ENCODE measurements at regions not wholly inside any gene's neighbourhood (a gene's known extent, or its start where the extent isn't known, plus 50 kb on each side); places are given as distances from the start of the nearest gene placed in this dataset.

GRCh38 chr10:43939389-43939938 lies 290.8 kb upstream of the ZNF32 start:
- Histone ChIP-seq H3K27me3 (ENCODE audit: low read depth, low read length) (no peaks in the 10 kb centered on the region), H3K79me2 (ENCODE audit: low read length) (no peaks in the 10 kb centered on the region), H3K4me2 (ENCODE audit: low read length) (no peak overlapping the region), H3K4me3 (ENCODE audit: low read length) (no peak overlapping the region), H2AFZ (ENCODE audit: low read depth, low read length) (no peak overlapping the region), H4K20me1 (ENCODE audit: insufficient read depth, low read length) (no peaks in the 10 kb centered on the region), H3K27ac (ENCODE audit: low read length) (no peak overlapping the region), H3K9me3 (ENCODE audit: insufficient read depth, low read length) (no peaks in the 10 kb centered on the region), H3K9ac (ENCODE audit: low read length) (no peak overlapping the region), H3K4me1 (ENCODE audit: low read length) (peaks cover 13% of the 10 kb centered on the region), H3K36me3 (replicated peaks; ENCODE audit: low read depth, low read length) (no peaks in the 10 kb centered on the region)
- TF ChIP-seq EZH2phosphoT487 (IDR thresholded peaks at IDR 0.05; ENCODE audit: low read depth), result no peak
- TF ChIP-seq, protein P1, sequence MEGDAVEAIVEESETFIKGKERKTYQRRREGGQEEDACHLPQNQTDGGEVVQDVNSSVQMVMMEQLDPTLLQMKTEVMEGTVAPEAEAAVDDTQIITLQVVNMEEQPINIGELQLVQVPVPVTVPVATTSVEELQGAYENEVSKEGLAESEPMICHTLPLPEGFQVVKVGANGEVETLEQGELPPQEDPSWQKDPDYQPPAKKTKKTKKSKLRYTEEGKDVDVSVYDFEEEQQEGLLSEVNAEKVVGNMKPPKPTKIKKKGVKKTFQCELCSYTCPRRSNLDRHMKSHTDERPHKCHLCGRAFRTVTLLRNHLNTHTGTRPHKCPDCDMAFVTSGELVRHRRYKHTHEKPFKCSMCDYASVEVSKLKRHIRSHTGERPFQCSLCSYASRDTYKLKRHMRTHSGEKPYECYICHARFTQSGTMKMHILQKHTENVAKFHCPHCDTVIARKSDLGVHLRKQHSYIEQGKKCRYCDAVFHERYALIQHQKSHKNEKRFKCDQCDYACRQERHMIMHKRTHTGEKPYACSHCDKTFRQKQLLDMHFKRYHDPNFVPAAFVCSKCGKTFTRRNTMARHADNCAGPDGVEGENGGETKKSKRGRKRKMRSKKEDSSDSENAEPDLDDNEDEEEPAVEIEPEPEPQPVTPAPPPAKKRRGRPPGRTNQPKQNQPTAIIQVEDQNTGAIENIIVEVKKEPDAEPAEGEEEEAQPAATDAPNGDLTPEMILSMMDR (IDR thresholded peaks at IDR 0.05; ENCODE audit: low read depth, low read length), result no peak

GRCh38 chr10:43938810-43939209 lies 290.1 kb upstream of the ZNF32 start:
- H3K9me3 ChIP-seq (ENCODE audit: insufficient read depth, low read length), result no peaks in the 10 kb centered on the region
- H3K4me1 ChIP-seq (ENCODE audit: low read length), result peaks cover 13% of the 10 kb centered on the region
- no peak overlapping the region for H3K27ac ChIP-seq (ENCODE audit: low read length)
- H3K36me3 ChIP-seq (replicated peaks; ENCODE audit: low read depth, low read length), result no peaks in the 10 kb centered on the region
- no peak overlapping the region for H3K4me3 ChIP-seq (ENCODE audit: low read length)
- no peaks in the 10 kb centered on the region for H3K27me3 ChIP-seq (ENCODE audit: low read depth, low read length)
- no peak overlapping the region for H2AFZ ChIP-seq (ENCODE audit: low read depth, low read length)
- H3K9ac ChIP-seq (ENCODE audit: low read length), result no peak overlapping the region
- no peaks in the 10 kb centered on the region for H4K20me1 ChIP-seq (ENCODE audit: insufficient read depth, low read length)
- H3K79me2 ChIP-seq (ENCODE audit: low read length), result no peaks in the 10 kb centered on the region
- TF ChIP-seq, protein P1 (IDR thresholded peaks at IDR 0.05; ENCODE audit: low read depth, low read length), result no peak
- no peak for TF ChIP-seq EZH2phosphoT487 (IDR thresholded peaks at IDR 0.05; ENCODE audit: low read depth)
- H3K4me2 ChIP-seq (ENCODE audit: low read length), result no peak overlapping the region

GRCh38 chr10:43931308-43931930 lies 282.7 kb upstream of the ZNF32 start:
- no peaks in the 10 kb centered on the region for H3K4me1 ChIP-seq (ENCODE audit: low read length)
- no peak overlapping the region for H3K9ac ChIP-seq (ENCODE audit: low read length)
- no peaks in the 10 kb centered on the region for H3K79me2 ChIP-seq (ENCODE audit: low read length)
- H3K36me3 ChIP-seq (replicated peaks; ENCODE audit: low read depth, low read length), result no peaks in the 10 kb centered on the region
- no peak overlapping the region for H3K4me3 ChIP-seq (ENCODE audit: low read length)
- no peak overlapping the region for H3K27ac ChIP-seq (ENCODE audit: low read length)
- no peaks in the 10 kb centered on the region for H3K9me3 ChIP-seq (ENCODE audit: insufficient read depth, low read length)
- no peaks in the 10 kb centered on the region for H4K20me1 ChIP-seq (ENCODE audit: insufficient read depth, low read length)
- H3K27me3 ChIP-seq (ENCODE audit: low read depth, low read length), result no peaks in the 10 kb centered on the region
- H2AFZ ChIP-seq (ENCODE audit: low read depth, low read length), result no peak overlapping the region
- no peak overlapping the region for H3K4me2 ChIP-seq (ENCODE audit: low read length)
- TF ChIP-seq EZH2phosphoT487 (IDR thresholded peaks at IDR 0.05; ENCODE audit: low read depth), result no peak
- TF ChIP-seq, protein P1 (IDR thresholded peaks at IDR 0.05; ENCODE audit: low read depth, low read length), result no peak

GRCh38 chr10:43930777-43931176 lies 282.1 kb upstream of the ZNF32 start:
- no peaks in the 10 kb centered on the region for H3K4me1 ChIP-seq (ENCODE audit: low read length)
- no peak for TF ChIP-seq EZH2phosphoT487 (IDR thresholded peaks at IDR 0.05; ENCODE audit: low read depth)
- TF ChIP-seq, protein P1 (IDR thresholded peaks at IDR 0.05; ENCODE audit: low read depth, low read length), result no peak
- no peak overlapping the region for H3K4me3 ChIP-seq (ENCODE audit: low read length)
- no peak overlapping the region for H3K9ac ChIP-seq (ENCODE audit: low read length)
- H3K79me2 ChIP-seq (ENCODE audit: low read length), result no peaks in the 10 kb centered on the region
- H3K4me2 ChIP-seq (ENCODE audit: low read length), result no peak overlapping the region
- H2AFZ ChIP-seq (ENCODE audit: low read depth, low read length), result no peak overlapping the region
- H3K9me3 ChIP-seq (ENCODE audit: insufficient read depth, low read length), result no peaks in the 10 kb centered on the region
- no peaks in the 10 kb centered on the region for H3K27me3 ChIP-seq (ENCODE audit: low read depth, low read length)
- no peak overlapping the region for H3K27ac ChIP-seq (ENCODE audit: low read length)
- no peaks in the 10 kb centered on the region for H3K36me3 ChIP-seq (replicated peaks; ENCODE audit: low read depth, low read length)
- no peaks in the 10 kb centered on the region for H4K20me1 ChIP-seq (ENCODE audit: insufficient read depth, low read length)
